CD8-positive, alpha-beta memory T cell (primary cell): ENCODE measurements at regions not wholly inside any gene's neighbourhood (a gene's known extent, or its start where the extent isn't known, plus 50 kb on each side); places are given as distances from the start of the nearest gene placed in this dataset.

Experiments used
- CTCF ChIA-PET: fragments of 350-600 bp; sonication (Branson Sonifier 250); formaldehyde crosslinking; loops from one replicate; lab custom pipeline; 2021; ENCODE audit warnings: antibody characterized with exemption; lab: Charles Lee
- POLR2A ChIA-PET: fragments of 350-600 bp; sonication (Branson Sonifier 250); formaldehyde crosslinking; loops from one replicate; lab custom pipeline; 2021; ENCODE audit warnings: antibody characterized with exemption; lab: Charles Lee
- DNase-seq, 5 donors: peaks; one replicate each; pipeline versions ENCODE4 v3.0.0 to v3.0.0-alpha.2; 2020 to 2022; ENCODE audit warnings: mixed read lengths in 1 of 5
- H3K27ac ChIP-seq: one replicate; pipeline ENCODE4 v1.7.0; 2013; ENCODE audit warnings: low read depth, mild to moderate bottlenecking, low read length, moderate library complexity
- H3K27me3 ChIP-seq: 2 replicates; pipeline ENCODE4 v1.7.0; 2013; ENCODE audit warnings: low read length, mild to moderate bottlenecking; ENCODE audit not compliant: insufficient read depth, poor library complexity, severe bottlenecking
- H3K36me3 ChIP-seq: 2 replicates; pipeline ENCODE4 v1.7.0; 2013; ENCODE audit warnings: mild to moderate bottlenecking, low read length, moderate library complexity; ENCODE audit not compliant: insufficient read depth
- H3K4me1 ChIP-seq: 2 replicates; pipeline ENCODE4 v1.7.0; 2013; ENCODE audit warnings: mild to moderate bottlenecking, low read length, moderate library complexity; ENCODE audit not compliant: insufficient read depth
- H3K4me3 ChIP-seq: 2 replicates; pipeline ENCODE4 v1.7.0; 2013; ENCODE audit warnings: mild to moderate bottlenecking, low read length
- H3K9me3 ChIP-seq: 2 replicates; pipeline ENCODE4 v1.7.0; 2013; ENCODE audit warnings: mild to moderate bottlenecking, low read length
- H3K27ac Mint-ChIP-seq, 8 donors: one replicate each; pipeline ENCODE4 v1.8.0; 2020 to 2021; ENCODE audit warnings: mixed read lengths in 8 of 8, mild to moderate bottlenecking in 6 of 8, inconsistent platforms in 3 of 8, moderate library complexity in 3 of 8
- H3K27me3 Mint-ChIP-seq, 2 donors: one replicate each; pipeline ENCODE4 v1.8.0; 2020 to 2021; ENCODE audit warnings: mixed read lengths in 2 of 2, mild to moderate bottlenecking in 1 of 2, moderate library complexity in 1 of 2
- H3K36me3 Mint-ChIP-seq, 3 donors: one replicate each; pipeline ENCODE4 v1.8.0; 2020 to 2021; ENCODE audit warnings: mixed read lengths in 3 of 3, inconsistent platforms in 1 of 3, mild to moderate bottlenecking in 1 of 3
- H3K4me1 Mint-ChIP-seq, 3 donors: one replicate each; pipeline ENCODE4 v1.8.0; 2020 to 2021; ENCODE audit warnings: mixed read lengths in 3 of 3, inconsistent platforms in 1 of 3, mild to moderate bottlenecking in 1 of 3
- H3K4me3 Mint-ChIP-seq, 7 donors: one replicate each; pipeline ENCODE4 v1.8.0; 2020 to 2021; ENCODE audit warnings: mixed read lengths in 7 of 7, mild to moderate bottlenecking in 6 of 7, moderate library complexity in 4 of 7, inconsistent platforms in 2 of 7
- H3K9me3 Mint-ChIP-seq, 5 donors: one replicate each; pipeline ENCODE4 v1.8.0; 2020 to 2022; ENCODE audit warnings: mixed read lengths in 5 of 5, mild to moderate bottlenecking in 3 of 5, moderate library complexity in 2 of 5, inconsistent platforms in 1 of 5

- ChIA-PET CTCF (interaction anchor here (0.6 kb wide), 1 partner anchor 24 kb away, joined by 3 read pairs; no protein-coding TSS in a partner anchor), POLR2A (no interaction called here)
- Histone ChIP-seq H3K36me3 (no peaks in the 10 kb centered on the region), H3K4me1 (no peaks in the 10 kb centered on the region), H3K27ac (no peak overlapping the region), H3K9me3 (no peaks in the 10 kb centered on the region), H3K4me3 (no peak overlapping the region), H3K27me3 (no peaks in the 10 kb centered on the region)
- Mint-ChIP-seq H3K4me3 (no peak overlapping the region), H3K27me3 (peaks cover 0 to 3% of the 10 kb centered on the region in 2 donors), H3K4me1 (no peaks in the 10 kb centered on the region), H3K27ac (no peak overlapping the region), H3K36me3 (no peaks in the 10 kb centered on the region), H3K9me3 (peaks cover 12 to 20% (median 18%) of the 10 kb centered on the region in 5 donors)
- DNase-seq = no peak
Observed at GRCh38 chr7:98553666-98554065, 63.4 kb upstream of the NPTX2 start.

DNA sequence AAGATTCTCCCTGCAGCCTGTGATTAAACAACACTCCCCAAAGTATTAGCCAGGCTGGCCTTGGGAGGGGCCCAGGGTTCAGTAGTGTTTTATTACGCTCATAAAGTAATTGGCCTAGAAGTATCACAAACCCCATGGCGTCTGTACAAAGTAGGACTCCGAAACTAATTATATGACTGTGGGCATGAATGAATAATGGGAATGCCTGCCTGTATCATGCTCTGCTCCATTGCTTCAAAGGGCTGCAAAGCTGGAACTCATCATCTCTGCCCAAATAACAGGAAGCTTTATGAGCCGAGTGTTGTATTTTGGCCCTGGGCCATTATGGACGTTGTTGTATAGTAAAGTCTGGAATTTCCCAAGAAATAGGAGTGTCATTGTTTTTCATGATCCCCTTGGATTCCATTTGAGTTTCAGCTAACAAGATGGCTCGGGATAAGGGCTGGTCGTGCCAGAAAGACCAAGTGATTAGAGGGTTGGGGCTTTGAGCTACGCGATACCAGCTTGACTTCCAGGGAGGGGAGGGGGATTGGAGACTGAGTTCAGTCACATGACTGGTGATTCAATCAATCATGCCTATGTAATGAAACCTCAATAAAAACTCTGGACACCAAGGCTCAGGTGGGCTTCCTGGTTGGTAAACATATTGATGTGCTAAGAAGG, 65.3 kb upstream of the NPTX2 start:
- Mint-ChIP-seq H3K4me3 (no peak overlapping the region), H3K9me3 (peaks cover 12 to 20% (median 18%) of the 10 kb centered on the region in 5 donors), H3K27me3 (peaks cover 0 to 4% of the 10 kb centered on the region in 2 donors), H3K36me3 (no peaks in the 10 kb centered on the region), H3K27ac (no peak overlapping the region), H3K4me1 (no peaks in the 10 kb centered on the region)
- DNase-seq = no peak
- Histone ChIP-seq H3K4me3 (no peak overlapping the region), H3K27me3 (no peaks in the 10 kb centered on the region), H3K27ac (no peak overlapping the region), H3K36me3 (no peaks in the 10 kb centered on the region), H3K9me3 (no peaks in the 10 kb centered on the region), H3K4me1 (no peaks in the 10 kb centered on the region)
- ChIA-PET POLR2A (no interaction called here), CTCF (no interaction called here)

GRCh38 chr7:98548971-98549370, 68.1 kb upstream of the NPTX2 start:
- H3K27ac ChIP-seq = no peak overlapping the region
- POLR2A ChIA-PET = no interaction called here
- Mint-ChIP-seq H3K4me3 (no peak overlapping the region), H3K4me1 (no peaks in the 10 kb centered on the region), H3K27ac (no peak overlapping the region), H3K27me3 (peaks cover under 1 to 2% of the 10 kb centered on the region in 2 donors), H3K36me3 (no peaks in the 10 kb centered on the region), H3K9me3 (peaks cover 11 to 18% (median 15%) of the 10 kb centered on the region in 5 donors)
- CTCF ChIA-PET = no interaction called here
- no peaks in the 10 kb centered on the region for H3K9me3 ChIP-seq
- H3K27me3 ChIP-seq = no peaks in the 10 kb centered on the region
- H3K36me3 ChIP-seq = no peaks in the 10 kb centered on the region
- H3K4me3 ChIP-seq = no peak overlapping the region
- no peaks in the 10 kb centered on the region for H3K4me1 ChIP-seq
- no peak for DNase-seq

- no peaks in the 10 kb centered on the region for H3K4me1 Mint-ChIP-seq
- POLR2A ChIA-PET = no interaction called here
Observed at GRCh38 chr7:98548370-98548769, 68.7 kb upstream of the NPTX2 start.

DNA sequence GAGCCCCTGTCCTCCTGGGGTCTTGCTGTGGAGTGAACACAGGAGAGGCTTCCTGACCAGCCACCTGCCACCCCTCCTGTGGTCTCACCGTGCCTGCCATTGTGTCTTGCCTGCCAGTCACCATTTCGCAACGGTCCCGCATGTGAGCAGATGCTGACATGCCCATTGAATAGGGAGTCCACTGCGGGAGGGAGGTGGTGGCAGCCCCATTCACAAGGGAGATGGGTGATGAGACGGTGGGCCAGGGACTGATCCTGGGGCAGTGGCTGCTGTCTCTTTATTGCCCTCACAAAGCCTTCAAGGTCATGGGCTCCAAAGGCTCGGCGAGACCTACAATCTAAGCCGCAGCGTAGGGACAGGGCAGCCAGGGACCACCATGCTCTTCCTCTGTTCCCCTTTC, 76.0 kb upstream of the NPTX2 start:
- Histone ChIP-seq H3K4me1 (no peaks in the 10 kb centered on the region), H3K27ac (no peak overlapping the region), H3K9me3 (no peaks in the 10 kb centered on the region), H3K36me3 (no peaks in the 10 kb centered on the region), H3K4me3 (no peak overlapping the region), H3K27me3 (no peaks in the 10 kb centered on the region)
- CTCF ChIA-PET = no interaction called here
- no peak for DNase-seq
- Mint-ChIP-seq H3K36me3 (no peaks in the 10 kb centered on the region), H3K9me3 (peaks cover 0 to 6% (median 0%) of the 10 kb centered on the region in 5 donors), H3K27me3 (peaks cover 3 to 6% of the 10 kb centered on the region in 2 donors), H3K27ac (no peak overlapping the region), H3K4me1 (no peaks in the 10 kb centered on the region), H3K4me3 (no peak overlapping the region)
- POLR2A ChIA-PET = no interaction called here

More at GRCh38 chr7:98548370-98548769, 68.7 kb upstream of the NPTX2 start:
- no peak overlapping the region for H3K27ac ChIP-seq
- H3K4me1 ChIP-seq = no peaks in the 10 kb centered on the region
- H3K27me3 Mint-ChIP-seq = peaks cover 2 to 3% of the 10 kb centered on the region in 2 donors
- H3K27ac Mint-ChIP-seq = no peak overlapping the region
- H3K27me3 ChIP-seq = no peaks in the 10 kb centered on the region
- no peak overlapping the region for H3K4me3 ChIP-seq
- no peak overlapping the region for H3K4me3 Mint-ChIP-seq
- H3K9me3 Mint-ChIP-seq = peaks cover 11 to 18% (median 13%) of the 10 kb centered on the region in 5 donors
- H3K36me3 ChIP-seq = no peaks in the 10 kb centered on the region
- no peaks in the 10 kb centered on the region for H3K9me3 ChIP-seq
- DNase-seq = no peak
- CTCF ChIA-PET = no interaction called here
- no peaks in the 10 kb centered on the region for H3K36me3 Mint-ChIP-seq

GRCh38 chr7:98539865-98540264, 77.2 kb upstream of the NPTX2 start:
- Mint-ChIP-seq H3K4me1 (no peaks in the 10 kb centered on the region), H3K27me3 (peaks cover 3 to 6% of the 10 kb centered on the region in 2 donors), H3K9me3 (peaks cover 0 to 8% (median 3%) of the 10 kb centered on the region in 5 donors), H3K36me3 (no peaks in the 10 kb centered on the region), H3K27ac (no peak overlapping the region), H3K4me3 (no peak overlapping the region)
- Histone ChIP-seq H3K36me3 (no peaks in the 10 kb centered on the region), H3K4me3 (no peak overlapping the region), H3K4me1 (no peaks in the 10 kb centered on the region), H3K27me3 (no peaks in the 10 kb centered on the region), H3K27ac (no peak overlapping the region), H3K9me3 (no peaks in the 10 kb centered on the region)
- POLR2A ChIA-PET = no interaction called here
- CTCF ChIA-PET = no interaction called here
- no peak for DNase-seq

DNA sequence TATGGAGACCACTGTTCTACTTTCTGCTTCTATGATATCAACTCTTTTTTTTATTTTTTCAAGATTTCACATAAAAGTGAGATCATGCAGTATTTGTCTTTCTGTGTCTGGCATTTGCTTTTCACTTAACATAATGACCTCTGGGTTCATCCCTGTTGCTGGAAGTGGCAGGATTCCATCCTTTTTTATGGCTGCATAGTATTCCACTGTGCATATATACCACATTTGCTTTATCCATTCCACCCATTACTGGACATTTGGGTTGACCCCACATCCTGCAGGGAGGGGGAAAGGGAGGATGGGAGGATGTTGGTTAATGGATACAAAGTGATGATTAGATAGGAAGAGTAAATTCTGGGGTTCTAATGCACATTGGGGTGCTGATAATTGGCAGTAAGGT, 80.3 kb upstream of the NPTX2 start:
- no peaks in the 10 kb centered on the region for H3K36me3 ChIP-seq
- DNase-seq = no peak
- peaks cover 0 to 12% (median 8%) of the 10 kb centered on the region in 5 donors for H3K9me3 Mint-ChIP-seq
- no peaks in the 10 kb centered on the region for H3K4me1 ChIP-seq
- no peaks in the 10 kb centered on the region for H3K9me3 ChIP-seq
- no peak overlapping the region for H3K27ac ChIP-seq
- ChIA-PET POLR2A (no interaction called here), CTCF (no interaction called here)
- no peak overlapping the region for H3K27ac Mint-ChIP-seq
- peaks cover 8 to 9% of the 10 kb centered on the region in 2 donors for H3K27me3 Mint-ChIP-seq
- H3K36me3 Mint-ChIP-seq = no peaks in the 10 kb centered on the region
- H3K4me3 Mint-ChIP-seq = no peak overlapping the region
- no peaks in the 10 kb centered on the region for H3K4me1 Mint-ChIP-seq
- H3K4me3 ChIP-seq = no peak overlapping the region
- H3K27me3 ChIP-seq = no peaks in the 10 kb centered on the region

DNA sequence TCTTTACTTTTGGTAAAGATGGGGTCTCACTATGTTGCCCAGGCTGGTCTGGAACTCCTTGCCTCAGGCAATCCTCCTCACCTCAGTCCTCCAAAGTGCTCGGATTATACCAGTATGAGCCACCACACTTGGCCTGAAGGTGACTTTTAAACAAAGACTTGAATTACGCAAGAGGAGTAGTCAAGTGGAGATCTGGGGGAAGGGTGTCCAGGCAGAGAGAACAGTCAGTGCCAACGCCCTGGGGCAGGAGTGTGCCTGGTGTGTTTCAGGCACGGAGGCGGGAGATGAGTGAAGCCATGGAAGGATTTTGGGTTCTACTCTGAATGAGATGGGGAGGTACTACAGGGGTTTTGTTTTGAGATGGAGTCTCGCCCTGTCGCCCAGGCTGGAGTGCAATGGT, 82.6 kb upstream of the NPTX2 start:
- H3K9me3 Mint-ChIP-seq = peaks cover 0 to 18% (median 12%) of the 10 kb centered on the region in 5 donors
- no peaks in the 10 kb centered on the region for H3K4me1 Mint-ChIP-seq
- peaks cover 9 to 10% of the 10 kb centered on the region in 2 donors for H3K27me3 Mint-ChIP-seq
- no peak overlapping the region for H3K4me3 Mint-ChIP-seq
- H3K36me3 Mint-ChIP-seq = peaks cover 0 to 4% (median 0%) of the 10 kb centered on the region in 3 donors
- H3K4me3 ChIP-seq = no peak overlapping the region
- H3K27me3 ChIP-seq = no peaks in the 10 kb centered on the region
- no peaks in the 10 kb centered on the region for H3K9me3 ChIP-seq
- DNase-seq = no peak
- no peak overlapping the region for H3K27ac Mint-ChIP-seq
- ChIA-PET CTCF (no interaction called here), POLR2A (no interaction called here)
- no peak overlapping the region for H3K27ac ChIP-seq
- H3K36me3 ChIP-seq = no peaks in the 10 kb centered on the region
- H3K4me1 ChIP-seq = no peaks in the 10 kb centered on the region
